ENCODE measurements at regions not wholly inside any gene's neighbourhood (a gene's known extent, or its start where the extent isn't known, plus 50 kb on each side); places are given as distances from the start of the nearest gene placed in this dataset.
A peak's percentile ranks its signal among the peaks of the same experiment; 100 is the strongest.

- no peak for DNase-seq
Observed at GRCh38 chr11:15629690-15630321, 515.1 kb downstream of the INSC start.

- DNase-seq, result no peak
Observed at GRCh38 chr11:15630896-15631295, 516.2 kb downstream of the INSC start.

GRCh38 chr11:15635521-15635920 lies 520.8 kb downstream of the INSC start:
- DNase-seq, result no peak

GRCh38 chr11:15636521-15637089 lies 521.9 kb downstream of the INSC start:
- DNase-seq, result no peak

- no peak for DNase-seq
Observed at GRCh38 chr11:15638386-15638787, 523.7 kb downstream of the INSC start.

GRCh38 chr11:15640318-15640717 lies 525.6 kb downstream of the INSC start:
- DNase-seq, result no peak

- no peak for DNase-seq
Observed at GRCh38 chr11:15641271-15642045, 526.7 kb downstream of the INSC start.

GRCh38 chr11:15645201-15645600 lies 530.5 kb downstream of the INSC start:
- no peak for DNase-seq

- DNase-seq, result no peak
Observed at GRCh38 chr11:15649371-15650104, 534.8 kb downstream of the INSC start.

GRCh38 chr11:15650105-15650938 lies 535.6 kb downstream of the INSC start:
- DNase-seq, result peak; percentile 26

- no peak for DNase-seq
Observed at GRCh38 chr11:15651033-15651432, 536.3 kb downstream of the INSC start.

- no peak for DNase-seq
Observed at GRCh38 chr11:15651816-15652215, 537.1 kb downstream of the INSC start.

GRCh38 chr11:15653191-15653710 lies 538.5 kb downstream of the INSC start:
- no peak for DNase-seq

GRCh38 chr11:15654451-15654850 lies 539.7 kb downstream of the INSC start:
- DNase-seq, result no peak

- DNase-seq, result no peak
Observed at GRCh38 chr11:15655552-15655951, 540.8 kb downstream of the INSC start.

GRCh38 chr11:15657264-15657663 lies 542.5 kb downstream of the INSC start:
- DNase-seq, result no peak

GRCh38 chr11:15660496-15660895 lies 545.8 kb downstream of the INSC start:
- DNase-seq, result no peak

- DNase-seq, result no peak
Observed at GRCh38 chr11:15662285-15662684, 547.6 kb downstream of the INSC start.

- DNase-seq, result no peak
Observed at GRCh38 chr11:15663777-15664218, 549.1 kb downstream of the INSC start.

GRCh38 chr11:15665368-15665871 lies 550.7 kb downstream of the INSC start:
- DNase-seq, result no peak

GRCh38 chr11:15667127-15667725 lies 552.5 kb downstream of the INSC start:
- DNase-seq, result no peak

GRCh38 chr11:15668718-15669117 lies 554.0 kb downstream of the INSC start:
- DNase-seq, result no peak

Measured in NCI-H1436 treated with DMSO at 0.1 percent for 48 hours (cell line).